ENCODE measurements at regions not wholly inside any gene's neighbourhood (a gene's known extent, or its start where the extent isn't known, plus 50 kb on each side); places are given as distances from the start of the nearest gene placed in this dataset.

DNA sequence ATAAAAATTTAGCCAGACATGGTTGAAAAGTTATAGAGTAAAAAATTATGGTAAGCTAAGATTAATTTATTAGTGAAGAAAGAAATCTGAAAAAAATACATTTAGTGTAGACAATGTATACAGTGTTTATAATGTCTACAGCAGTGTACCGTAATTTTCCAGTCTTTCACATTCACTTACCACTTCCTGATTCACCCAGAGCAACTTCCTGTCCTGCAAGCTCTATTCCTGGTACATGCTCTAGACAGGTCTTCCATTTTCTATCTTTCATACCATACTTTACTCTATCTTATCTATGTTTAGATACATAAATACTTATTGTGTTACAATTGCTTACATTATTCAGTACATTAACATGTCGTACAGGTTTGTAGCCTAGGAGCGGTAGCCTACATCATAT is 1387.8 kb upstream of the ATXN8OS start:
- H3K27me3 ChIP-seq (replicated peaks in 1 of 4; ENCODE audit: control insufficient read depth in 3 of 4, extremely low read depth in 1 of 4, insufficient read depth in 3 of 4, low read length in 3 of 4), result no peaks in the 10 kb centered on the region
- H2AFZ ChIP-seq (ENCODE audit: low read length), result no peak overlapping the region
- no peak overlapping the region for H4K5ac ChIP-seq (ENCODE audit: insufficient read length, low read depth, low read length)
- WGBS, 2 experiments (ENCODE audit: extremely low coverage in 1 of 2, insufficient coverage in 1 of 2, insufficient read length in 1 of 2, insufficient replicate concordance in 2 of 2, low coverage in 1 of 2, low lambda C conversion rate in 2 of 2, missing lambda C conversion rate in 1 of 2), result 94% methylated on average over 3 of the region's 3 CpGs; no CpG with 5 or more reads in 1 of the 2 experiments
- H2BK15ac ChIP-seq (ENCODE audit: low read length), result no peak overlapping the region
- no peaks in the 10 kb centered on the region for H3K79me2 ChIP-seq (ENCODE audit: control insufficient read depth in 1 of 2, insufficient read depth in 2 of 2, low read length in 2 of 2)
- no peak overlapping the region for H2BK20ac ChIP-seq (ENCODE audit: low read length)
- CTCF ChIA-PET (ENCODE audit: partially characterized antibody), result no interaction called here
- no peaks in the 10 kb centered on the region for H3K9me3 ChIP-seq (ENCODE audit: insufficient read depth in 2 of 2, low read depth in 1 of 2, low read length in 1 of 2)
- no peak overlapping the region for H3K4ac ChIP-seq (replicated peaks; ENCODE audit: insufficient read length, low read depth, low read length)
- no peak overlapping the region for H3K18ac ChIP-seq (ENCODE audit: extremely low read depth, low read length)
- no peak overlapping the region for H4K8ac ChIP-seq (ENCODE audit: extremely low read depth, insufficient read depth, low read length)
- H3K4me2 ChIP-seq (ENCODE audit: insufficient read depth in 1 of 2, low read depth in 2 of 2, low read length in 2 of 2), result no peak overlapping the region
- DNase-seq (ENCODE audit: low read depth in 1 of 2, low spot score in 2 of 2), result no peak
- H2AK5ac ChIP-seq (ENCODE audit: low read depth, low read length), result no peak overlapping the region
- no peaks in the 10 kb centered on the region for H4K20me1 ChIP-seq (replicated peaks in 1 of 2; ENCODE audit: control insufficient read depth in 1 of 2, insufficient read depth in 2 of 2, low read length in 2 of 2)
- peaks cover 0 to 2% (median 0%) of the 10 kb centered on the region in 4 experiments; a peak in 2 of 8 replicates for H3K36me3 ChIP-seq (ENCODE audit: control insufficient read depth in 2 of 4, insufficient read depth in 4 of 4, low read length in 3 of 4)
- H3K23ac ChIP-seq (ENCODE audit: insufficient read length), result no peak overlapping the region
- no peak overlapping the region for H3K4me3 ChIP-seq (ENCODE audit: extremely low read depth in 1 of 4, insufficient read depth in 2 of 4, low read depth in 3 of 4, low read length in 4 of 4)
- H3K56ac ChIP-seq (replicated peaks; ENCODE audit: insufficient read length, low read depth, low read length), result no peak overlapping the region
- no peak overlapping the region for H3K14ac ChIP-seq (ENCODE audit: insufficient read length)
- no peaks in the 10 kb centered on the region for H3K23me2 ChIP-seq (ENCODE audit: low read depth, low read length)
- H4K91ac ChIP-seq (replicated peaks; ENCODE audit: insufficient read length, low read length), result no peak overlapping the region
- no peak overlapping the region for H2BK120ac ChIP-seq (replicated peaks; ENCODE audit: low read depth, low read length)
- no peaks in the 10 kb centered on the region for H3K79me1 ChIP-seq (ENCODE audit: low read depth, low read length)
- POLR2A ChIA-PET (ENCODE audit: partially characterized antibody), result no interaction called here
- H2BK5ac ChIP-seq (ENCODE audit: low read depth, low read length), result no peak overlapping the region
- no peak overlapping the region for H2BK12ac ChIP-seq (ENCODE audit: low read depth, low read length)
- H3K9ac ChIP-seq (replicated peaks in 1 of 4; ENCODE audit: extremely low read depth in 1 of 4, low read depth in 3 of 4, low read length in 3 of 4), result no peak overlapping the region
- H3K4me1 ChIP-seq (replicated peaks in 1 of 4; ENCODE audit: control insufficient read depth in 3 of 4, insufficient read depth in 4 of 4, low read length in 3 of 4), result peaks cover 0 to 5% (median under 1%) of the 10 kb centered on the region in 4 experiments; a peak in 2 of 7 replicates
- H3K27ac ChIP-seq (ENCODE audit: low read depth, low read length), result no peak overlapping the region
- FAIRE-seq, result no peak
- TF ChIP-seq TEAD4 (IDR thresholded peaks at IDR 0.05; ENCODE audit: low read depth, low read length), result no peak
- TF ChIP-seq NANOG (IDR thresholded peaks at IDR 0.05; ENCODE audit: insufficient read depth, low read depth, low read length, poor library complexity, severe bottlenecking), result no peak
- no peak for TF ChIP-seq CTBP2 (IDR thresholded peaks at IDR 0.05; ENCODE audit: borderline replicate concordance, insufficient read depth, insufficient read length, low read length)
- no peak for TF ChIP-seq SRF (IDR thresholded peaks at IDR 0.05; ENCODE audit: low read depth, low read length)
- no peak for TF ChIP-seq EGR1 (IDR thresholded peaks at IDR 0.05; ENCODE audit: borderline replicate concordance, low read depth, low read length)
- no peak for TF ChIP-seq POU5F1 (IDR thresholded peaks at IDR 0.05; ENCODE audit: low read depth, low read length)
- TF ChIP-seq SIRT6 (IDR thresholded peaks at IDR 0.05; ENCODE audit: low read length), result no peak
- no peak for TF ChIP-seq SAP30 (IDR thresholded peaks at IDR 0.05; ENCODE audit: insufficient read depth, insufficient replicate concordance, low read length)
- TF ChIP-seq, protein P1, sequence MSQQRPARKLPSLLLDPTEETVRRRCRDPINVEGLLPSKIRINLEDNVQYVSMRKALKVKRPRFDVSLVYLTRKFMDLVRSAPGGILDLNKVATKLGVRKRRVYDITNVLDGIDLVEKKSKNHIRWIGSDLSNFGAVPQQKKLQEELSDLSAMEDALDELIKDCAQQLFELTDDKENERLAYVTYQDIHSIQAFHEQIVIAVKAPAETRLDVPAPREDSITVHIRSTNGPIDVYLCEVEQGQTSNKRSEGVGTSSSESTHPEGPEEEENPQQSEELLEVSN (IDR thresholded peaks at IDR 0.05), result no peak
- no peak for TF ChIP-seq GTF2F1 (IDR thresholded peaks at IDR 0.05; ENCODE audit: borderline replicate concordance, low read depth, low read length)
- TF ChIP-seq ATF3 (IDR thresholded peaks at IDR 0.05; ENCODE audit: insufficient read depth, low read depth, low read length), result no peak
- TF ChIP-seq HDAC2 (IDR thresholded peaks at IDR 0.05; ENCODE audit: borderline replicate concordance in 1 of 2, low read depth in 2 of 2, low read length in 2 of 2), result no peak
- no peak for TF ChIP-seq JUND (IDR thresholded peaks at IDR 0.05; ENCODE audit: low read length)
- no peak for TF ChIP-seq SP2 (IDR thresholded peaks at IDR 0.05; ENCODE audit: low read length)

All from H1 (cell line).